ENCODE measurements at regions not wholly inside any gene's neighbourhood (a gene's known extent, or its start where the extent isn't known, plus 50 kb on each side); places are given as distances from the start of the nearest gene placed in this dataset.

GRCh38 chr5:126188804-126189203 is 234.4 kb upstream of the GRAMD2B start:
- TF ChIP-seq CEBPB (IDR thresholded peaks at IDR 0.05): no peak
- TF ChIP-seq RCOR1 (IDR thresholded peaks at IDR 0.05; ENCODE audit: low read depth, low read length): no peak
- no peak for TF ChIP-seq POLR2A (IDR thresholded peaks at IDR 0.05; ENCODE audit: low read length)
- TF ChIP-seq CHD2 (IDR thresholded peaks at IDR 0.05; ENCODE audit: low read length, partially characterized antibody): no peak
- TF ChIP-seq CTCF (IDR thresholded peaks at IDR 0.05): no peak
- TF ChIP-seq HOXA7 (CRISPR knock-in tag; IDR thresholded peaks at IDR 0.05): no peak
- TF ChIP-seq POLR2AphosphoS2 (conservative IDR thresholded peaks at IDR 0.05; ENCODE audit: low read length): no peak
